ENCODE measurements at regions not wholly inside any gene's neighbourhood (a gene's known extent, or its start where the extent isn't known, plus 50 kb on each side); places are given as distances from the start of the nearest gene placed in this dataset.

DNA sequence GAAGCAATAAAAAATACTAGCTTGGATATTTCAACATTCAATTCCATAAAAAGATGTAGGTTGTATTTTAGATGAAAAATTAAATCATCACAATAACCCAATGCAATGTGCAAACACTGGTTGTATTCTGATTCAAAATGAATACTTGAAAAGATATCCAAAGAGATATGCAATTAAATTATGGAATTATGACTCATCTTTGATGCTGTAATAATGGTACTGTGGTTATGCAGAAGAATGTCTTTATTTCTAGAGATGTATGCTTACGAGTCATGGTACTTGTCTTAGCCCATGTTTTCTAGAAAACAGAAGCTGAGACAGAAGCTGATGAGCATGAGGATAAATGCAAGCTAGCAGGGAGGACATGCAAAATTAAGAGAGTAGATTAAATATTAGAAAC is 1941.4 kb upstream of the NUDT12 start:
- ATAC-seq = no peak
- H3K9me3 ChIP-seq = peaks cover 0 to 6% (median 0%) of the 10 kb centered on the region in 11 donors
- no peaks in the 10 kb centered on the region for H3K36me3 ChIP-seq
- TF ChIP-seq, protein P1, sequence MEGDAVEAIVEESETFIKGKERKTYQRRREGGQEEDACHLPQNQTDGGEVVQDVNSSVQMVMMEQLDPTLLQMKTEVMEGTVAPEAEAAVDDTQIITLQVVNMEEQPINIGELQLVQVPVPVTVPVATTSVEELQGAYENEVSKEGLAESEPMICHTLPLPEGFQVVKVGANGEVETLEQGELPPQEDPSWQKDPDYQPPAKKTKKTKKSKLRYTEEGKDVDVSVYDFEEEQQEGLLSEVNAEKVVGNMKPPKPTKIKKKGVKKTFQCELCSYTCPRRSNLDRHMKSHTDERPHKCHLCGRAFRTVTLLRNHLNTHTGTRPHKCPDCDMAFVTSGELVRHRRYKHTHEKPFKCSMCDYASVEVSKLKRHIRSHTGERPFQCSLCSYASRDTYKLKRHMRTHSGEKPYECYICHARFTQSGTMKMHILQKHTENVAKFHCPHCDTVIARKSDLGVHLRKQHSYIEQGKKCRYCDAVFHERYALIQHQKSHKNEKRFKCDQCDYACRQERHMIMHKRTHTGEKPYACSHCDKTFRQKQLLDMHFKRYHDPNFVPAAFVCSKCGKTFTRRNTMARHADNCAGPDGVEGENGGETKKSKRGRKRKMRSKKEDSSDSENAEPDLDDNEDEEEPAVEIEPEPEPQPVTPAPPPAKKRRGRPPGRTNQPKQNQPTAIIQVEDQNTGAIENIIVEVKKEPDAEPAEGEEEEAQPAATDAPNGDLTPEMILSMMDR (IDR thresholded peaks at IDR 0.05) = no peak
- H3K27me3 ChIP-seq = no peaks in the 10 kb centered on the region
- H3K4me3 ChIP-seq = no peak overlapping the region
- 75 to 84% methylated on average over 1 of the region's 1 CpG for WGBS, 2 donors
- no peaks in the 10 kb centered on the region for H3K4me1 ChIP-seq
- no peak for DNase-seq
- intact Hi-C loops (cut with DNase I) = no loop called here
- no peak overlapping the region for H3K27ac ChIP-seq

DNA sequence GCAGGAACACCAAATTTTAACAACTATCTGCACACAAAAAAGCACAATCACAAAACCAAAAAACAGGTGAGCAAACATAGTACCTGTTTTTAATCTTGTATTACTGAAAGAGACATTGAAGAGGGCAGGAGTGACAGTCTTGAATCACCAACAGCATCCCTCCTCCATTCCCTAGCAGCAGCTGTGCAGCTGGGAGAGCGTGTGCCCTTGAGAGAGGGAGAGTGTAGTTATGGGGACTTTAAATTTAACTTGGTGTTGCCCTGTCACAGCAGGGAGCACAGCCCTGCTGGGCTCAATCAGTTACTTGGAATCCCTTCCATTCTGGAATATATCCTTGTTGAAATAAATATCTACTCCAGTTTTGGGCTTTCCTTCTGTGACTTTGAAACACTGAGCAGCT is 1938.7 kb upstream of the NUDT12 start:
- WGBS, 2 donors = 56 to 66% methylated on average over 1 of the region's 1 CpG

DNA sequence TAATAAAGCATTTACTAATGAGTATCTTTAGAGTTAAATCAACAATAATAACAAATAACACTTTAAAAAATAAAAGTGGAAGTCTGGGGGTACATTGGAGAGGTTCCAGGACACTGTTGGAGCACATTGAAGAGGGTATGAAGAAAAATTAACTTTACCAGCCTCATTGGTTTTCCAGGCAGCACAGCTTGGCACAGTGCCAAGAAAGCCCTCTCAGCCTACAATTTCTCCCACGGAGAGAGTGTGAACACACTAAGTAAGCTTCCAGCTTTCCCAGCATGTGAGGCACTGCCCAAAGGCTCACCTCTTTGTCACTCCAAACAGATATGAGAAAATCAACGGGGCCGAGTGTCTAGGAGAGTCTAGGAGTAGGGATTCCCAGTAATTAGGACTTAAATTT is 1912.8 kb upstream of the NUDT12 start:
- WGBS, 2 donors = 43 to 49% methylated on average over 3 of the region's 3 CpGs
- TF ChIP-seq, protein P1 (IDR thresholded peaks at IDR 0.05) = no peak
- DNase-seq (no peak), ATAC-seq (no peak)
- Histone ChIP-seq H3K9me3 (peaks cover 0 to 30% (median 3%) of the 10 kb centered on the region in 11 donors), H3K36me3 (no peaks in the 10 kb centered on the region), H3K4me1 (no peaks in the 10 kb centered on the region), H3K27ac (no peak overlapping the region), H3K27me3 (no peaks in the 10 kb centered on the region), H3K4me3 (no peak overlapping the region)
- intact Hi-C loops (cut with DNase I) = no loop called here

More for the DNA sequence above, 1938.7 kb upstream of the NUDT12 start:
- no peaks in the 10 kb centered on the region for H3K36me3 ChIP-seq
- no peak for DNase-seq
- TF ChIP-seq, protein P1 (IDR thresholded peaks at IDR 0.05) = no peak
- ATAC-seq = no peak
- no peaks in the 10 kb centered on the region for H3K4me1 ChIP-seq
- H3K27ac ChIP-seq = no peak overlapping the region
- no peak overlapping the region for H3K4me3 ChIP-seq
- no peaks in the 10 kb centered on the region for H3K27me3 ChIP-seq
- peaks cover 0 to 6% (median 0%) of the 10 kb centered on the region in 11 donors for H3K9me3 ChIP-seq
- intact Hi-C loops (cut with DNase I) = no loop called here

DNA sequence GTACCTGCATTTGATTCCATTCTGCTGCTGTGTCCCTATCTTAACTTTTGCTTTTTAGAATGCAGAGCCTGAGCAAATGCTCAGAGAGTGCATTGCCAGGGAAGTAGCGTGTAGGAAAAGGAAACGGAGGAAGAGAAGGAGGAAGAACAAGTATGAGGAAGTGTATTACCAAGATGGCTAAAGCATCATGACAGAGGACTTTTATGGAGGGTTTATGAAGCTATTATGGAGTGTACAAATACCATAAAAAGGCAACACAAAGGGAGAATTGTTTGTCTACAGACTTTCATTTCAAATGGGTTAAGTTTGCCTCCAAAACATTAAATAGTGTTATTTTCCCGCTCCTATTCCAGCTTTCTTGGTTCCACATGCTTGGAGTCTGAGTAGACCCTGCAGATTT is 1899.8 kb upstream of the NUDT12 start:
- H3K27ac ChIP-seq = no peak overlapping the region
- 83 to 88% methylated on average over 3 of the region's 3 CpGs for WGBS, 2 donors
- intact Hi-C loops (cut with DNase I) = no loop called here
- TF ChIP-seq, protein P1 (IDR thresholded peaks at IDR 0.05) = no peak
- peaks cover 0 to 40% (median 3%) of the 10 kb centered on the region in 11 donors for H3K9me3 ChIP-seq
- H3K27me3 ChIP-seq = no peaks in the 10 kb centered on the region
- H3K36me3 ChIP-seq = no peaks in the 10 kb centered on the region
- DNase-seq (no peak), ATAC-seq (no peak)
- H3K4me3 ChIP-seq = no peak overlapping the region
- no peaks in the 10 kb centered on the region for H3K4me1 ChIP-seq
